Myocyte (in vitro differentiated cells): ENCODE measurements at regions not wholly inside any gene's neighbourhood (a gene's known extent, or its start where the extent isn't known, plus 50 kb on each side); places are given as distances from the start of the nearest gene placed in this dataset.
"Not testable (repeated sequence)": the region's sequence is repeated elsewhere in the genome, so short reads cannot be mapped to it uniquely, and the experiment has no call there.

Experiments
- DNase-seq: peaks from one replicate; pipeline ENCODE4 v3.0.0-alpha.2; 2012; ENCODE audit warnings: low read depth

DNA sequence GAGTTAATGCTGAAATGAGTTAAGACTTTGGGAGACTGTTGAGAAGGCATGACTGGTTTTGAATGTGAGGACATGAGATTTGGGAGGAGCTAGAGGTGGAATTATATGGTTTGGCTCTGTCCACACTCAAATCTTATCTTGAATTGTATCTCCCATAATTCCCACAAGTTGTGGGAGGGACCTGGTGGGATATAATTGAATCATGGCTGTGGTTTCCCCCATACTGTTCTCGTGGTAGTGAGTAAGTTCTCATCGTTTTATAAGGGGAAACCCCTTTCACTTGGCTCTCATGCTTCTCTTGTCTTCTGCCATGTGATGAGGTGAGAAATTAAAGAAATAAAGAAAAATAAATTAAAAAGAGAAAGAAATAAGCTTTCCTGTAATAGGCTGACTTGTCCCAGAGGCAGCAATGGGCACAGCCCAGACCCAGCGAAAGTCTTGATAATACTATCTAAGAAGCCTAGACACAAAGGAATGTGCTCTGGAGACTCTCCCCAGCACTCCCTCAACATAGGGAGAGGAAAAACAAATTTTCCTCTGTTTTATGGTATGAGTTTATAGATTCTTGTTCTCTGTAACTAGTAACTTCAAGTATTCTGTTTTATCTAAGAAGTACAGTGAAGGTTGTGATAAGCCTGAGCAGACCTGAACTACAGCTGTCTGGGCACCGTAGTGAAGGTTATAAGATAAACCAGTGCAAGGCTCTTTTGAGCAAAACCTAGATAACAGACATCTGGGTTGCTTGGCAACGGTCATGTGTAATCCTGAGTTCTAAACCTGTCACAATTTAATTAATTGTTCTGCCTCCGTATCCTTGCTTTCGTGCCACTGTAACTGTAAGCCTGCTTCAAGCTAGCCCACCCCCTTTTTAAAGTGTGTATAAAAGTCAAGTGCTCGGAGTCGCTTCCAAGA lies 88.9 kb upstream of the ECI2 start:
- DNase-seq, result no peak

DNA sequence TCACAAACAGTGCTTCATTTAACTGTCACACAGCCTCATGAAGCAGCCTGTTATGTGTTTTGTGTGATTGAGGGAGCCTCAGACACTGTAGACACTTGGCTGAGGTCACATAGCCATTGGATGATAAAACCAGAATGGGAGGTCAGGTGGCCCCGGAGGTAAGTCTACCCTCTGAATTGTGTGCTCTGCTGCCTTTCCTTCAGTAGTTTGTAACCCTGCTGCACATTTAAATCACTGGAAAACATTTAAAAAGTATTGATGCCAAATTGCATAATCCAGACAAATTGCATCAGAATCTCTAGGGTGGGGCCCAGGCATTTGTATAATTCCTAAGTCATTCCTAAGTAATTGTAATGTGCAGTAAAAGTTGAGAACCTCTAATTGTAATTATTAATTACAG lies 85.2 kb upstream of the ECI2 start:
- no peak for DNase-seq

DNA sequence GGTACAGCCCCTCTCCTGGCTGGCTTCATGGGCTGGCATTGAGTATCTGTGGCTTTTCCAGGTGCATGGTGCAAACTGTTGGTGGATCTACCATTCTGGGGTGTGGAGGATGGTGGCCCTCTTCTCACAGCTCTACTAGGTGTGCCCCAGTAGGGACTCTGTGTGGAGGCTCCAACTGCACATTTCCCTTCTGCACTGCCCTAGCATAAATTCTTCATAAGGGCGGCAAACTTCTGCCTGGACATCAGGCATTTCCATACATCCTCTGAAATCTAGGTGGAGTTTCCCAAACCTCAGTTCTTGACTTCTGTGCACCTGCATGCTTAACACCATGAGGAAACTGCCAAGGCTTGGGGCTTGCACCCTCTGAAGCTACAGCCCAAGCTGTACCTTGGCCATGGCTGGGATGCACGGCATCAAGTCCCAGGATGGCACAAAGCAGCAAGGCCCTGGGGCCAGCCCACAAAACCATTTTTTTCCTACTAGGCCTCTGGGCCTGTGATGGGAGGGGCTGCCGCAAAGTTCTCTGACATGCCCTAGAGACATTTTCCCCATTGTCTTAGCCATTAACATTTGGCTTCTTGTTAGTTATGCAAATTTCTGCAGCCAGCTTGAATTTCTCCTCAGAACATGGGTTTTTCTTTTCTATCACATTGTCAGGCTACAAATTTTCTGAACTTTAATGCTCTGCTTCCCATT lies 83.4 kb upstream of the ECI2 start:
- not testable (repeated sequence) for DNase-seq

DNA sequence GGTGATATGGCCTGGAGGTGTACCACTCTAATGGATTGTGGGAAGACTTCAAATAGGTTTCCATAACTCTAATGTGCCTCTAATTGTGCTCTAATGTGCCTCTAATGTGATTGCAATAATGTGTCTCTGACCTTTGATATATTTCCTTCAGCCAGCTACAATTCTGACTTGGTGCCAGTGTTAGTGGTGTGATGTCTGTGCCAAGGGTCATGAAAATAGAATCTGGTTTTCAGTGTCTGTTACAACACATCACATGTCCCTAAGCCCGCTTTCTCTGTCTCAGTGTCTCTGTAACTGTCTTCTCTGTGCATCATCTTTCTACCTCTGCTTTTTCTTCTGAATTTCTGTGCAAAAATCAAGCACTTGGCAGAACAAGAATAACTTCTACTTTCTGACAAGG lies 77.2 kb upstream of the ECI2 start:
- peak; percentile 56 for DNase-seq

DNA sequence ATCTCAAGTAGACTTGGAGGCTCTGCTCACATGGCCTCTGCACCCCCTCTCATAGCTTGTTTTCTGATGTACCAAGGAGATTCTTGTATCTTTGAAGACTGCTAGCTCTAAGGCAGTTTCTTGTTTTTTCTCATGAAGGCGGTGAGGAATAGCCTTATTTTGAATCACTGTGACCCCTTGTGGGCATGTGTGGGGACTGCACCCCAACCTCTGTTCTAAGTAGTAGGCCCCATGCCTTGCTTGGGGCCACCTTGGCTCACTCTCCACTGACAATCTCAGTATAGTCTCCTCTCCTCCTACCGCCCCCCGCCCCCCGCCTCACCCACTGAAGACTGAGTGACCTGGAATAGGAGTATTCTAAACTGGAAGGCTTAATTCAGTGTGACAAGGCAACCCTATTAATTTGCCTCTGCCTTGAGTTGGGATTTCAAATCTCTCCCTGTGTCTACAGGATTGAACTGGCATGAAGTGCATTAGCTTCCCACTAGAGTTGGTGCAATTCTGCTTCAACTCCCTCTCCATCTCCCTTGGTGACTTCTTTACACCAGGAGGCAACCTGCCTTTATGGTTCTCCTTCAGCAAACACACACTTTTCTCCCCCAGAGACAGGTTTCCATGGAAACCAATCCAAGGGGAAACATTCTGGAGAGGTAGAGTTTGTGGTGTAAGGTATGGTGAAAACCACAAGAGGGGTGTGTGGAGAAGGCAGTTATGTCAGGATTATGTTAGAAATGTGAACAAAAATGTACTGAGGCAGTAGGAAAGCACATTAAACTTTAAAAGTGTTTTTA lies 75.4 kb upstream of the ECI2 start:
- peak; percentile 57 for DNase-seq

DNA sequence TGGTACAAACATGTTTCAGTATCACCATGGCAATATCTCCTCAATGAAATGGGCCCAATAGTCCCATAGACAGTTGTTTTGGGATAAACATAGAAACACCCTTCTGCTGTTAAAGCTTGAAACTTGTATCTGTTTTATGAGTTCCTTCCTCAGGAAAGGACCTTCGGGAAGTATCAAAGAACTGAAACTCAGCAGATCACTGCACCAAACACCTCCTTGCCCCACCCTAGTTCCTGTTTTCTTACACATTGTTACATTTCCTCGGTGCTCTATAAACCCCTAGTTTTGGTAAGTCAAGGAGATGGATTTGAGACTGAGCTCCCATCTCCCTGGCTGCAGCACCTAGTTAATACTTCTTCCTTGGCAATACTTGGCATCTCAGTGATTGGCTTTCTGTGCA lies 73.8 kb upstream of the ECI2 start:
- no peak for DNase-seq

DNA sequence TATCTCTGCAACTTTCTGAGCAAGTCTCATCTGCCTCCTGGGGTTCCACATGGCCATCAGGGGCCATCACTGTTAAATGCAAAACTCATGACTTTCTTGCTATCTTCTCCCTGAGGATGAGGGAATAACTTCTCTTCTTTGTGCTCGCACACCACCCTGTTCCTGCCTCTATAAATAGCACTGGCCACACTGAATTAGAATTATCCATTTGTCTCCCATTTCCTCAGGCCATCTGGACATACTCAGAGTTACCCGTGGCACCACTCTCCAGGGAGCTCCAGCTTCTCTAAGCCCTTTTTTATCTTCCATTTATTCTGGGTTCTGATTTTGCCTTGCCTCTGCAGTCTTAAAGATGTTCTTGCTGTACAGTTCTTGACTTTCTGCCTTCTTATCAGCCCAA lies 72.8 kb upstream of the ECI2 start:
- peak; percentile 14 for DNase-seq

DNA sequence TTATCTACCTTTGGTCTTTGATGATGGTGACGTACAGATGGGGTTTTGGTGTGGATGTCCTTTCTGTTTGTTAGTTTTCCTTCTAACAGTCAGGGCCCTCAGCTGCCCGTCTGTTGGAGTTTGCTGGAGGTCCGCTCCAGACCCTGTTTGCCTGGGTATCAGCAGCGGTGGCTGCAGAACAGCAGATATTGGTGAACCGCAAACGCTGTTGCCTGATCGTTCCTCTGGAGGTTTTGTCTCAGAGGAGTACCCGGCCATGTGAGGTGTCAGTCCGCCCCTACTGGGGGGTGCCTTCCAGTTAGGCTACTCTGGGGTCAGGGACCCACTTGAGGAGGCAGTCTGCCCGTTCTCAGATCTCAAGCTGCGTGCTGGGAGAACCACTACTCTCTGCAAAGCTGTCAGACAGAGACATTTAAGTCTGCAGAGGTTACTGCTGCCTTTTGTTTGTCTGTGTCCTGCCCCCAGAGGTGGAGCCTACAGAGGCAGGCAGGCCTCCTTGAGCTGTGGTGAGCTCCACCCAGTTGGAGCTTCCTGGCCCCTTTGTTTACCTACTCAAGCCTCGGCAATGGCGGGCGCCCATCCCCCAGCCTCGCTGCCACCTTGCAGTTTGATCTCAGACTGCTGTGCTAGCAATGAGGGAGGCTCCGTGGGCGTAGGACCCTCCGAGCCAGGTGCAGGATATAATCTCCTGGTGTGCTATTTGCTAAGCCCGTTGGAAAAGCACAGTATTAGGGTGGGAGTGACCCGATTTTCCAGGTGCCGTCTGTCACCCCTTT lies 68.5 kb upstream of the ECI2 start:
- DNase-seq, result not testable (repeated sequence)

DNA sequence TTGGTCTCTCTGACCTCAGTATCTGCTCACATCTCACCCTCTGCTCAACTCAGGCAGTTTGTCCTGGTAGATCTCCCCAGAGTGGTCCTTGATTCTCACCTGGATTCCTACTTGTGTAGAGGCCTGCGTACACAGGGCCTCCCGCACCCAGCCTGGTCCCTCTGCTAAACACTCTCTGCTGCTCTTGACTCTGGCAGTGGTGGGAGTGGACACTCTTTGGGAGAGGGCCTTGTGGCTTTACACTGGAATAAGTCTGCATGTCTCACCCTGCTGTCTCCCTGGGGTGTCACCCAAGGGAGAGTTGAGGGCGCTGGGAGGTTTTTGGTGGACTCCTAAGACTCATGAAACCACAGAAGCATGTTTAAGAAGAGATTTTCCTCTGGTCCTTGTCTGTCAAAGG lies 57.3 kb upstream of the ECI2 start:
- DNase-seq, result no peak

DNA sequence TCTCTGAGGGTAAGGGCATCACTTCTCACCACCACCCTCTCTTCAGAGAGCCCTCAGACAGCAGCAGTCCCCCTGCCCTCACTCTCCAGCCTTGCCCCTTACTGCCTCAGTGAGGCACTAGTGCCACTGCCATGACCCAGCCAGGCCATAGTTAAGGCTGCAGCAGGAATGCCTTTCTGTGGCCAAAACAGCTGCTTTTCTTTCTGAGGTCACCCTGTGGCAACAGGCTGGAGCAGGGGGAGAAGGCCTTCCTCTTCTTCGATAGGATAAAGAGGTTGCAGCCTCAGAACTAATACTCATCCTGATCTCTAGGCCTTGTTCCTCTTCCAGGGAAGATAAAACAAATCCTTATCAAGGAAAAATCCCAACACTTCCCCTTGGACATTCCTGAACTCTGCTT lies 56.8 kb upstream of the ECI2 start:
- peak; percentile 66 for DNase-seq

DNA sequence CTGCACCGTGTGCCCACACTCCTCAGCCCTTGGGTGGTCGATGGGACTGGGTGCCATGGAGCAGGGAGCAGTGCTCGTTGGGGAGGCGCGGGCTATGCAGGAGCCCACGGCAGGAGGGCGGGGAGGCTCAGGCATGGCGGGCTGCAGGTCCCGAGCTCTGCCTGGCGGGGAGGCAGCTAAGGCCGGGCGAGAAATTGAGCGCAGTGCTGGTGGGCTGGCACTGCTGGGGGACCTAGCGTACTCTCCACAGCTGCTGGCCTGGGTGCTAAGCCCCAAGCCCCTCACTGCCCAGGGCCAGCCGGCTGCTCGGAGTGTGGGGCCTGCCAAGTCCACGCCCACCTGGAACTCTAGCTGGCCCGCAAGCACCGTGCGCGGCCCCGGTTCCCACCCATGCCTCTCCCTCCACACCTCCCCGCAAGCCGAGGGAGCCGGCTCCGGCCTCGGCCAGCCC lies 55.9 kb upstream of the ECI2 start:
- DNase-seq, result no peak

DNA sequence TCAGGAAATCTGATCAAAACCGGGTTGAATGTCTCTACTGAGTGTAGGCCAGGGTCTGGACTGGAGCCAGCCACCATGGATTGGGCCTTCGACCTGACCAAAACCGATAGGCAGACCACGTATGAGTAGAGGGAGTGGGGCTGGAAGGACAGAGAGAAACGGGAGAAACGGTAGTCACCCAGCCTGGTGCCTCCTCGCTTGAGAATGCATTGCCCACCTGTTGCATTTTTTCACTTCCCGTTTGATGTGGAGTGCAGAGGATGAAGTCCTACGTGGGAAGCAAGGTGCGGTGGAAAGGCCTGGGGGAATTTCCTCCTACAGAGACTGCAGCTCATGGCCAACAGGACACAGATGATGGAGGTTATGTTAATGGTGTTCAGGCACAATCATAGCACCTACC lies 53.9 kb upstream of the ECI2 start:
- no peak for DNase-seq

DNA sequence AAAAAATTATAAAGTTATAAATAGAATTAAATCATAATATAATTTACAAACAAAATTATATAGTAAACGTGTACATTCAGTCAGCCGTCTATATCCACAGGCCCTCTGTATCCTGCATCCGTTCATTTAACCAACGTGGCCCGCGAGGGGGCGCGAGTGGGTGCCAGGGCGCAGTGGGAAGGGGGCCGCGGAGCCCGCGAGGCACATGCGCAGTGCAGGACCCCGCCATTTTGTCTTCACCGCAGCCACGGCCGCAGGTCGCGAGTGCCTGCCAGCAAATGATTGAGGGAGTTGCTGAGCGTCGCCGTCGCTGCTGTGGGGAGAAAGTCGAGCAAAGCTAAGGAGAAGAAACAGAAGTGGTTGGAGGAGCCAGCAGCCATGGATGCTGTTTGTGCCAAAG lies 53.4 kb upstream of the ECI2 start:
- DNase-seq, result no peak

DNA sequence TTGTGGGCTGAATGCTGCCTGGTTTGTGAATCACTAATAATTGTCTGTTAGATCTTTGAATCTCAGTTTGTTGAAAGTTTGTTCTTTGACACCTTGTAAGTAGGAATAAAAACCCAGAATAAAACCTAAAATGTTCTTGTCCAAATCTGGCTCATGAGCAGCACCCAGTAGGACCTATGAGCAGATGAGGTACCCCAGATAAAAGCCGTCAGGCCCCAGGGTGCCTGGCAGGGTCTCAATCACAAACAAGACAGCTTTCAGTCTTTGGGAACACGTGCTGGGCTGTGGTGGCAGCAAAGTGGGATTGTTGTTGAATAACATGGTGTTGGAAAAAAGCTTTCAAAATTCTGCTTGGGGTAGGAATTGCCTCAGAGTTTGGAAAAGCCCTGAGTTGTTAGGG lies 52.1 kb upstream of the ECI2 start:
- DNase-seq, result no peak

DNA sequence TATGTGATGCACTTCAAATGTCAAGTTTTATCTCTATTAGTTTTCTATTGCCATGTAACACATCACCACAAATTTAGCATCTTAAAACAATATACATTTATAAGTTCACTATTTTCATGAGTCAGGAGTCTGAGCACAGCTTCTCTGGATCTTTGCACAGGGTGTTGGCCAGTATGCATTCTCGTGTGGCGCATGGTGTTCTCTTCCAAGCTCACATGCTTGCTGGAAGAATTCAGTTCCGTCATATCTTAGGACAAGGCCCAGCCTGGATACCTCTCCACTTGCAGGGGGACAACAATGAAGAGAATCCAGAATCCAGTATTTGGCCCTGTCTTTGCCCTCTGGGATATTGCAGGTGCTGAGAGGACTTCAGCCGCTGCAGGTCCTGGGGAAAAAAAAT lies 51.0 kb upstream of the ECI2 start:
- no peak for DNase-seq

DNA sequence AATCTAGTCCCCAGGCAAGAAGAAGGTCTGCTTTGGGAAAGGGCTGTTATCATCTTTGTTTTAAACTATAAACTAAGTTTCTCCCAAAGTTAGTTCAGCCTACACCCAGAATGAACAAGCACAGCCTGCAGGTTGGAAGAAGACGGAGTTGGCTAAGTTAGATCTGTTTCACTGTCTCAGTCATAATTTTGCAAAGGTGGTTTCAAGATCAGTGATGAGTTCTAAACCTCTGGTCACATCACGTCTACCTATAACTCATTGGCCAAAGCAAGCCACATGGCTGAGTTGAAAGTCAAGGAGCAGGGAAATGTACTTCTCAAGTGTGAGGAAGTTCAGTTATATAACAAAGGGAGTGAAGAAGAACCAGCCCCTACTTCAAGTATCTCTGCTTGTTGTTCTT lies 50.5 kb upstream of the ECI2 start:
- DNase-seq, result no peak

DNA sequence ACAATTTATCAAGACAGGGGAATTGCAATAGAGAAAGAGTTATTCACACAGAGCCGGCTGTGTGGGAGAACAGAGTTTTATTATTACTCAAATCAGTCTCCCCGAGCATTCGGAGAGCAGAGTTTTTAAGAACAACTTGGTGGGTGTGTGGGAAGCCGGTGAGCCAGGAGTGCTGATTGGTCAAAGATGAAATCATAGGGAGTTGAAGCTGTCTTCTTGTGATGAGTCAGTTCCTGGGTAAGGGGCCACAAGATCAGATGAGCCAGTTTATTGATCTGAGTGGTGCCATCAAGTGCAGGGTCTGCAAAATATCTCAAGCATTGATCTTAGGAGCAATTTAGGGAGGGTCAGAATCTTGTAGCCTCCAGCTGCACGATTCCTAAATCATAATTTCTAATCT lies 50.0 kb upstream of the ECI2 start:
- DNase-seq, result no peak
